Stimulated activated naive CD4-positive, alpha-beta T cell (primary cell): ENCODE measurements at regions not wholly inside any gene's neighbourhood (a gene's known extent, or its start where the extent isn't known, plus 50 kb on each side); places are given as distances from the start of the nearest gene placed in this dataset.

Experiments used
- DNase-seq, 6 experiments: peaks; one replicate each; lab custom pipeline; 2025; lab: John Stamatoyannopoulos, UW

DNA sequence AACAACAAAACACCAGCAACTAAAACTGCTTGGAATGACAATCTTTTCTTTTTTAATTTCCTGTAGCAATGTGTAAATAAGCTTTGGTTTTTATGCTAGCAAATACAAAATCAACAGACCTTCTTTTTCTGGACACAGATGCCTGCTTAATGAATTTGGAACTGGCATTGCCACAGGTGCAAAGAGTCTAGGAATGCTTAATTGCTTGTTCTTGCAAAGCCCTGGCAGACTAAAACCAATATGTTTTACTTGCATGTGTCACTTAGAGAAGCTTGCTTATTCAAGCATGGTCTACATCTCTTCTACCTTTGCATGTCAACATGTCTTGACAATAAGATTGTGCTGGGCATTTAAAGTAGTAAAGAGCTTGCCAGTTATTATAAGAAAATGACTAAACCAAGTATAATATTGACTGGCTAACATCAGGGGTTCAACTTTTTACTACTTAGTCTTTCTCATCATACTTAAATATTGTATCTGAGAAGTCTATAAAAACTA lies 656.7 kb upstream of the NDST4 start:
- DNase-seq, result no peak

DNA sequence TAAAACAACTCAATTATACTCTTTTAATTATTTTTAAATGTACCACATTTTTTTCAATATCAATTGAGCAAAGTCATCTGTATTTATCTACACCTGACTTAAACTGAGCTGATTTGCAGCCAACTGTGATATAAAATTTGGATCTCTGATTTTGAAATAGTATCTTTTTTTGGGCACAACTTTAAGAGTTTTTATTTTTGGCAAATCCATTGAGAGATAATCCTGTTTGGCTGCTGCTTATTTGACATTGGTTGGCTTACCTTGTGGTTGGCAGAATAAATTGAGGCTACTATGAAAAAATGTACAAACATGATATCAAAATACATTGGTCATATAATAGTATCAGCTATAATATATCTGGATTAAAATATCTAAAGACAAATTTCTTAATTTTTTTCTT lies 656.0 kb upstream of the NDST4 start:
- no peak for DNase-seq

DNA sequence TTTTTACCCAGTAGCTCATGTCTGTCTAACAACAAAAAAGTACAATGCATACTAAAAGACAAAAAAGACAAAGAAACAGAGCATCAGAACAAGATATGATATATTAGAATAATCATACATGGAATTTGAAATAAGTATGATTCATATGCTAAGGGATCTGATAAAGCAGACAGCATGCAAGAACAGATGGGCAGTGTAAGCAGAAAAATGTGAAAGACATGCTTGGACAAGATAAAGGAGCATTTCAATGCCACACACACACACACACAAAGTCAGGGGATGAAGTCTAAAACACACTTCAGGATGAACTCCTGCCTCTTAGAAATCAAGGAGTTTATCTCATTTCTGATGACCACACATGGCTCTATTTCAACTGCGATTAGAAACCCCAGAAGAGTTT lies 649.6 kb upstream of the NDST4 start:
- no peak for DNase-seq

DNA sequence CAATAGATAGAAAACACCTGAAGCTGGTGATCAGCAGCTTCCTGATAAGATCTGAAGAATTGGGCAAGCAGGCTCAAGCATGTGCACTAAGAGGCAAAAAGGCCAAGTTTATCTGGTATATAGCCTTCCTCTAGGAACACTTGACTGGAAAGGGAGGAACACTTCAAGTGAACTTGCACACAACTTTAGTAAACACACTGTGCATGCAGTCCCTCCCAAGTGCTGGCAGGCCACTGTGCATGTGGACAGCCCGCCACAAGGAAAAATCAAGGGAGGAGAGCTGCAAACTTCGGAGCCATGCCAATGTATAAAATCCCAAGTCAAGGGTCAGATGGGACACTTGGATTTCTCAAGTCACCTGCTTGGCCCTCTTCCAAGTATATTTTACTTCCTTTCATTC lies 645.8 kb upstream of the NDST4 start:
- no peak for DNase-seq

DNA sequence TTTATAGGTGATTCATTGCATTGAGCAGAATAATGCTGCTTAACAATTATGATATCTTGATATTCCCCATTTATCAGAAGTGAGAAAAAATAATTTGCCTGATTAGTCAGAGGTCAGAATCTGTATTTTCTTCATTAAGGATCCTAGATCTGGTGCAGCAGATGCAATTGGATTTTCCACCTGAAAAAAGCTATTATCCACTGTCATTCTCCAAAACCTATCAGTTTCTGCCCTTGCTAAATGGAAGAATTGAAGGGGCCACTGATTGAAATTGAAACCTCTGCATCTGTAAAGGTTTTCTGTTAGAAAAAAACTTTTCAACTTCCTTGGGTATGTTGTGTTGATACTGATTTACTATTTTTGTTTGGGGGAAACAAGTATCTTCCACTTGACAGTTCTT lies 636.0 kb upstream of the NDST4 start:
- DNase-seq, result no peak

DNA sequence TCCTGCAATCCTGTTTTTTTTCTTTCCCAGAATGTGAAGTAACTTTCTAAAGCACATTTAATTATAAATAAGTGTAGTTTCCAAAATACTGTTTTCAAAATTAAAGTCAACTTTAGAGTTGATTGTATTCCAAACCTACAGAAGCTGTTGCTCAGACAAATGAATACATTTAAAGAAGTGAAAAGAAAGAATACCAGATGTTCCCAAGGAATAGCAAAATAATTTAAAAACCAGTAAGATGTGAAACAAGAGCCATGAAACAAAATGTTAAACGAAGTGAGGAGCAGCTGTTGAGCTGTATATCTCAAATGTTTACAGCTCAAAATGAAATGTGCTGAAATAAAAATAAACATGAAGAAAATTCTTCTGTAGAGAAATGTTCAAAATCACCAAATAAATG lies 627.4 kb upstream of the NDST4 start:
- no peak for DNase-seq

DNA sequence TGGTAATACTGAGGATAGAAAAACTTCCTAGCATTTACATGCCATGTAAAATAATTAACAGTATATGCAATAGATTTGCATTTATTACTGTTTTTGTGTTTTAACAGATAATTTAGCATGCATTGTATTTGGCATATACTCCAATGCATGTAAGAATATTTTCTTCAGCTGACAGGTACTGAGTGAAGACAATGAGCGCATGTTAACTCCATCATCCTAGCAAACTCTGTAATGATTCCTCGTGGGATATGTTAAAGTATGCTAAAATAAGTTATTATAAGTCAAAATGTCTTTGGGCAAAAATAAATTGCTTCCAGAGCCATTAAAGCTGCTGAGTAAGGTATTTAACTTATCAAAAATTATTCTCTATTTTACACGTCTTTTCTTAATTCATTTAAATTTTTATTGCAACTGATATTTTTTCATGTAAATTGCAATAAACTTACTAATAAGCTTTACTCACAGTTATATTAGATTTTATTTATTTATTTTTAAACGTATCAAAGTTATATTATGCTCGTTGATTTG lies 616.4 kb upstream of the NDST4 start:
- DNase-seq, result no peak

DNA sequence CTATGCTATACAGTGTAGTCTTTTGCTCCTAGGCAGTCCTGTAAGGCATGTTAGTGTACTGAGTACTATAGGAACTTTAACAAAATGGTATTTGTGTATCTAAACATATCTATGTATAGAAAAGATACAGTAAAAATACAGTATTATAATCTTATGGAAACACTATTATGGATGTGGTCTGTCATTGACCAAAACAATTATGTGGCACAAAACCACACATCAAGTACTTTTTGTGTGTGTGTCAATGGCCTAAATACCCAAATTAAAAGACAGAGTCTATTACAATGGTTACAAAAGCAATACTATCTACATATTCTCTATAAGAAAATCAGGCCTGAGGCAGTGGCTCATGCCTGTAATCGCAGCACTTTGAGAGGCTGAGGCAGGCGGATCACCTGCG lies 610.2 kb upstream of the NDST4 start:
- no peak for DNase-seq

DNA sequence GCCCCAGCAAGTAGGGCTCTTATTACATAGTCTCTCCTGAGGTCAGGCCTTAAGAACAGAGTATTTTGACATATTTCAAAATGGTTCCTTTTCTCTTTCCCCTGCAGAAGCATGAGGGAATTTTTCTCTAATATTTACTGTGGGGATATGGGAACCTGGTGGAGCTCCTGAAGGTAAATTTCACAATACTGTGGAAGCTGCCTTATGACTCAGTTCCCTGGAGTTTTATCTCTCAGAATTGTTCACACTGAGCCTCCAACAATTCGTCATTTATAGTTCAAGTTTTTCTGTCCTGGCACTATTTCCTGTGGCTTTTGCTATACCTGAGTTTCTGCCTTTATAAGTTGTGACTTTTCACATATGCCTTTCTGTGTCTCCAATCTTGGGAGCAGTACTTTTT lies 607.2 kb upstream of the NDST4 start:
- no peak for DNase-seq

DNA sequence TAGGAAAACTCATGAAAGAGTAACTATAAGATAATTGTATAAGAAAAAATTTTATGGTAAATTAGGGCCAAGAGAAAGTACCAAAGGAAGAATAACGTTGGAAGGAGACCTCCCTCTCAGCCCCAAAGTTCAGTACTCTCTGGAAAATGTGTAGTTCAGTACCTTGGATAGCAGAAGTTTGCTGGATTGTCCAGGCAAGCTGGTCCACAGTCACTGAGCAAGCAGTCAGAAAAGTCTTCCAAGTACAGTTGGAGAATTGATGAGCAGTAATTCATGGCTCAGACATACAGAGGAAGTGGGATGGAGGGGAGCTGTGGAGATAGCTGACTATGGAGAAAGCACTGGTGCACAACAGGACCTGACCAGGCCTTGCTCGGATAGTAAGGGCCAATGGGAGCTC lies 598.2 kb upstream of the NDST4 start:
- DNase-seq, result no peak

DNA sequence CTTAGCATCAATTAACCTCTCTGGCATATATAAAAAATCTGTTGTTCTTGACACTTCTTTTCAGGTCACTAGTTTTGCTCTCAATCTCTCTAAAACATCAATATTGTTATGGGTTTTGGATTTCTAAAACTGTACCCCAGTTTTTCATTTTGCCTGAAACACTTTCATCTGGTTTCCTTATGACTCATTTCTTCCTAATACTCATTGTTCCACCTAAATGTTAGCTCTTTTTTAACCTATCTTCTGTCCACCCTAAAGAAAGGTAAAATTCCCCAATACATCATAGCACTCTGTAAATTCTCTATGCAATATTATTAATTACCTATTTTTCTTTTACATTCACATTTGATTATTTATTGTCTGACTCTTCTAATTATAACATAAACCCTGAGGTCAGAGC lies 575.5 kb upstream of the NDST4 start:
- DNase-seq, result no peak

DNA sequence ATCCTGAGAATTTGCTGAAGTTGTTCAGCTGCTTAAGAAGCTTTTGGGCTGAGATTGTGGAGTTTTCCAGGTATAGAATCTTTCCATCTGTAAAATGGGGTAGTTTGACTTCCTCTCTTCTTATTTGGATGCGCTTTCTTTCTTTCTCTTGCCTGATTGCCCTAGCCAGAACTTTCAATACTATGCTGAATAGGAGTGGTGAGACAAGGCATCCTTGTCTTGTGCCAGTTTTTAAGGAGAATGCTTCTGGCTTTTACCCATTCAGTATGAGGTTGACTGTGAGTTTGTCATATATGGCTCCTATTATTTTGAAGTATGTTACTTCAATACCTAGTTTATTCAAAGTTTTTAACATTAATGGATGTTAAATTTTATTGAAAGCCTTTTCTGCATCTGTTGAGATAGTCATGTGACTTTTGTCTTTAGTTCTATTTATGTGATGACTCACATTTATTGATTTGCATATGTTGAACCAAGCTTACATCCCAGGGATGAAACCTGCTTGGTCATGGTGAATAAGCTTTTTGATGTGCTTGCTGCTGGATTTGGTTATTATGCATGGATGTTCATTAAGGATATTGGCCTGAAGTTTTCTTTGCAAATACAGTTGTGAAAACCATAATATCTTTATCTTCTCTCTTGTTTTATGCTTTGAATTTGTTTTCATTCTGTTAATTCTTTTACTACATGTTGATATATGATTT lies 573.8 kb upstream of the NDST4 start:
- DNase-seq, result no peak

DNA sequence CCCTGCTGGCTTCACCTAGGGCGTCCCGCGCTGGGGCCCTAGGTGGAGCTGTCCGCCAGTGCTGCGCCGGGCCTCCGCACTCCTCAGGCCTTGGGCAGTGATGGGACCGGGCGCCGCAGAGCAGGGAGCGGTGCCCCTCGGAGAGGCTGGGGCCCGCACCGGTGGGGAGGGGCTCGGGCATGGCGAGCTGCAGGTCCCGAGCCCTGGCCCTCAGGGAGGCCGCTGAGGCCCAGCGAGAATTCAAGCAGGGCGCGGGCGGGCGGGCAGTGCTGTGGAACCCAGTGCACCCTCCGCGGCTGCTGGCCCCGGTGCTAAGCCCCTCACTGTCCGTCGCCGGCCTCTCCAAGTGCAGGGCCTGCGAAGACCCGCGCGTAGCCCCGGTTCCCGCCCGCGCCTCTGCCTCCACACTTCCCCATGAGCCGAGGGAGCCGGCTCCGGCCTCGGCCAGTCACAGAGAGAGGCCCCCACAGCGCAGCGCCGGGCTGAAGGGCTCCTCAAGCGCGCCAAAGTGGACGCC lies 565.1 kb upstream of the NDST4 start:
- no peak for DNase-seq

DNA sequence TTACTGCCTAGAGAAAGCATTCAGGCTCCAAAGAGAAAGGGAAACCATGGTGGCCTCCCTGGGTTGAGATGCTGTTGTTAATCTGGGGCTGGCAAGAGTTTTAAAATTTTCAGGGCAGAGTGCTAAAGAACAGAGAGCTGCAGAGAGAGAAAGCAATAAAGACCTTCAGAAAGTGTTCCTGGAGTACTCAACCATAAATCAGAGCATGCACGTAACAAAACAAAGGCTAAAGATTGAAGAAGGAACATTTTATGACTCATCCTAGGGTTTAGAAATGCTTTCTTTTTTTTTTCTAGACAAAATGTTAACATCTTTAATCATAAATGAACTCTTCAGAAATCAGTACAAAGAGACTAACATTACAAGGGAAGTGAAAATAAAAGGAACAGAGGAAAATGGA lies 562.3 kb upstream of the NDST4 start:
- DNase-seq, result no peak

DNA sequence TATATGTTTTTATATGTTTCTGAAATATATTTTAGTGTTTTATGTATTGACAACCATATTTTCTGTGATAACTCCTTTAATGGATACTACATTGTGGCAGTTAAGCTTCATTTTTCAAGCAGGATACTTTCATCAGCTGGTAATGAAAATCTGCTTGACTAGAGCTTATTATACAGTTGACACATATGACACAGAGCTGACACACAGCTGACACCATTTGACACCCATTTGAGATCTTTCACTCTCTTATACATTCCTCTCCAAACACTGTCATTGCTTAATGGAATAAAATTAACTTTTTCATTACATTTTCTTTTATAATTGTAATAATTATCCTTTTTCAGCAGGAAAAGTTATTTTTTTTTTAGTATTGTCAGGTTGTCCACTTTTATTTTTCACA lies 561.1 kb upstream of the NDST4 start:
- no peak for DNase-seq

DNA sequence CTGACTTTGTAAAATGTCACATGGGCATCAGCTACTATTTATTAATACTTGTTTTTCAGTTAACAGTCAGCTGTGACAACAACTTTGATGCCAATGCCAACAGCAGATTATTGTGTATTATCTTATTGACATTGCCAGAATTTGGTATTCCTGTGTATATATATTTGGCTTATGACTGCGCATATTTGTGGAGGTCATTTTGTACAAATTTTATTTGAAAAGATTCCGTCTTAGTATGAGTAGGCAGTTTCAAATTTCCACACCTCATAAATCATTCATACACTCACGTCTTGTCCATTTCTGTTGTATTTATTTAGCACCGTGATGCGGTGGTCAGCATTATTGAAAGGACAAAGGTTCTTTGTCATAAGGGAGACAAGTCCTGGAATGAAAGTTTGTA lies 558.2 kb upstream of the NDST4 start:
- DNase-seq, result no peak

DNA sequence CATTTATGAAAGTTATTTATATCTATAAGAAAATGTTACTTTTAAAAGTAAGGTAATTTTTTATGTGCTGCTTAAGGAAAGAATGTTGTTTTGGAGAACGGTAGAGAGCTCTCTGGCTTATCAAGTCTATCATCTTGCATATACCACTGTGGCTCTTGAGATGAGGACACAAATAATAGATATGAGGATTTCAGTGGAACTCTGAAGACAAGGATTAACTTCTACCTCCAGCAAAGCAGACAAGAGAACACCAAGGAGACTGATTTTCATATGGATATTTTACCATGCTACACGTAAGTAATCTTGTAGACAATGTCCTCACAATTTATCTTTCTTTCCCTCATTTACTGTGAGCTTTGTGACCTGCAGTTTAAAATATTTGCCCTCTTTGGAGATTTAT lies 557.5 kb upstream of the NDST4 start:
- no peak for DNase-seq

DNA sequence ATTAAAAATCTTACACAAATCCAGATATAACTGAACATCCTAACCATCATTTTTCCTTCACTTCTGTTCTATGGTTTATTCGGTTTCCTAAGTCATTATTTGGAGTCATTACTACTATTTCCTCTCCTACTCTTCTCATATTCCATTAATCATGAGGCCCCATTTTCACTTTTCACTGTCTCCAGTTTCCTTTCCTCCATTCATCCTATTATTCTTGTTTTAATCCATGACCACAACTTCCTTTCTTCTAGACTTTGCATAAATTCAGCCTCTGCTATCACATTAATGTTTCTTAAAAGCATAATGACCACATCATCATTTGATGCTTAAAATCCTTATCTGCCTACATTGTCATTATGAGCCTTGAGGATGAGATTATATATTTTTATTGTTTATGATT lies 555.0 kb upstream of the NDST4 start:
- DNase-seq, result no peak

DNA sequence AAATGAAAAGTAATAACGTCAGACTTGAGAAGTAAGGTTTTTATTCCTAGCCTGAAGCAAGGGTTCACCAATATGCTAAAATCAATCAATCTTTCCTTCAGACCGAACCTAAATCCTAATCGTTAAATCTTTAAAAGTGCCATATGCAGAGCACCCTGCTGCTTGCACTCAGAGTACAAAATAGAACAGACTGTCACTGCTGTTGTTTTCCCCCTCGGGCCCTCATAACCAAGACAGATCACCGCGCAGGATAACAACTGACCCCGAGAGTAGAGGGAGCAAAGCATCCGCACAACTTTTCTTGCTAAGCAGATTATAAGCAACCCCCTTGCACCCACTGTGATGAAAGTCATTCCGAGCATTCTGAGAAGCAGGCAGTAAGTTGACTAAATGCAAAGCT lies 550.9 kb upstream of the NDST4 start:
- DNase-seq, result no peak

DNA sequence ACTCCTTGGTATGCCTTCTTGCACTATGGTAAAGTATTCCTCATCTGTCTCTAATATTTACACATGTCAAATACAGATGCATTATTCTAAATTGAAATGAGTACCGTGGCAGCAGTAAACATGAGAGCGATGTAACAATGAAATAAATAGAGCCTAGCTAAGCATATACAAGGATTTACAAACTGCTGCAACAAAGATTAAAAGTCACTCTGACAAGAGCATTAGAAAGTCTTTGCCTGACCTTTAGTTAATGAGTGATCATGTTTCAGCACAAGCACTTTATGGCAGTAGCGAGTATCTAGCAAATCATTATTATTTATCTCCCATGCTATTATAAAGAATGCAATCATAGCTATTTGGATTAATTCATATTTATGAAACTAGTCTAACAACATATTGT lies 547.0 kb upstream of the NDST4 start:
- no peak for DNase-seq

DNA sequence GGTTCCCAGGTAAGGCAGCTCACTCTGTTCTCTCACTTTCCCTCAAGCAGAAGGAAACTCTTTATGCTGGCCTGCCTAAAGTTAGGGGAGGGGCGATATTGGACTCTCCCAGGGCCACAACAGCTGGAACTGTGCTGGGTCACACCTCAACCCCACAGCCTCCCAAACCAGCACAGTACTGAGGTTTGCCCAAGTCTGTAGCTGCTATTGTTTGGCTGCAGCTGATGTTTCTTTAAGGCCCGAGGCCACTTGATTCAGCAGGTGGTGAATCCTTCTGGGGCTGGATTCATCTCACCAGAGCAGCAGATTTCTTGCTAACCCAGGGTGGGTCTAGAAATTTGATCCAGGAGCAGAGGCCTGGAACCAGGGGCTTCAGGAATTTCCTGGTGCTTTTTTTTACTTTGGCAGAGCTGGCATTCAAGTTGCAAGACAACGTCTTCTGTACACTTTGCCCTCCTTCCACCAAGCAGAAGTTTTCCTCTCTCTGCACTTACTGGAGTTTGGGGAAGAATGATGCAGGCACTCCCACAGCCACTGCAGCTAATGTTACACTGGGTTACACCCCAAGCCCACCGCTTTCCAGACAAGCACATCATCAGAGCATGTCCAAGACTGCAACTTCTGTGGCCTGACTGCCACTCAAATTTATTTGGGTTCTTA lies 544.7 kb upstream of the NDST4 start:
- no peak for DNase-seq

DNA sequence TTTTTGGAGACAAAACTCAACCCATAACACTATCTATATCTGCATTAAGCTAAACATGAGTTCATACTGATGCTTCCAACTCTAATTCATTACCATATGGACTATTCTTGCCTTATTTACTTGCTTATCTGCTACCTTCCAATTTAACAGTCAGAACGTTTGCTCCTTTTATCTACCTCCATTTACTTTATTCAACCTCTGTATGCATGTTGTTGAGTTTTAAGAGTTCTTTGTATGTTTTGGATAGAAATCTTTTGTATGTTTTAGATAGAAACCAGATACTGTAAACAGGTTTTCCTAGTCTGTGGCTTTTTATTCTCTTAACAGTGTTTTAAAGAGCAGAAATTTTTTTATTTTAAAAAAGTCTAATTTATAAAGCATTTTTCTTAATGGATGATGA lies 542.2 kb upstream of the NDST4 start:
- DNase-seq, result no peak

DNA sequence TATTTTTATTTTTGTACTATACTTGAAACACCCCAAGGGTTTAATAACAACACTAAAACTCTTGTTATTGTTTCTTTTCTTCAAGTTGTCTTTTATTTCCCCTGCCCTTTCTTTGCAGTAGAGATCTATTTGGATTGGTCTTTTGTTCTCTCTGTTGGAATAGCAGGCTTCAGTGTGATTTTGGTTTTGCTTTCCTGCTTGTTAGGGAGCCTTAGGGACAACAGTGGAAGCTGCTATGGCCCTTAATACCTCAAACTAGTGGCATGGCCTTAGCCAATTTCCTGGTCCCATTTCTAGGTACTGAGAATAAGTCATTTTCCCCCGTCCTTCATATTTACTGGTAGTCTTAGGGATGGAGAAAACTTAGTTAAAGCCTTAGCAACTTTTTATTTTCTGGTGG lies 535.4 kb upstream of the NDST4 start:
- no peak for DNase-seq

DNA sequence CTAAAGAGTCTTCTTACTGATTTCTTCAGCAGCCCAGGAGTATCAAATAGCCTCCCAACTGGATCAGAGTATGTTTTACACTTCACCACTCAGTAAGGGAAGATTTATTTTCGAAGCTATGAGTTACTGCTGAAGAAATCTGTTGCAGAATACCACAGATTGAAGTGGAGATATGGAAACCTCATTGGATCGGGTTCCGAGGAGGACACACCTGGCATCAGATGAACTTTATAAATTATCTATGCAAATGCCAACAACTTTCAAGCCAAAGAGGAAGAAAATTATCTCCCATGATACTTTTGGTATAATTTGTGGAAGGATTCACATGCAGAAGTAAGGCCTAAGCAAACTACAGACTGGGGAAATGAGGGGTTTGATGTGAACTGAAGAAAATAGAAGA lies 515.9 kb upstream of the NDST4 start:
- no peak for DNase-seq
